ENCODE measurements at regions not wholly inside any gene's neighbourhood (a gene's known extent, or its start where the extent isn't known, plus 50 kb on each side); places are given as distances from the start of the nearest gene placed in this dataset.

GRCh38 chr4:152264106-152264505 lies 271.8 kb downstream of the FBXW7 start:
- TF ChIP-seq EZH2 (IDR thresholded peaks at IDR 0.05; ENCODE audit: insufficient read depth, poor library complexity, severe bottlenecking) = no peak
- no peak for TF ChIP-seq EZH2phosphoT487 (IDR thresholded peaks at IDR 0.05; ENCODE audit: insufficient read depth, low read depth)

All from GM23248 (cell line).